OCI-LY7 (cell line): ENCODE measurements at regions not wholly inside any gene's neighbourhood (a gene's known extent, or its start where the extent isn't known, plus 50 kb on each side); places are given as distances from the start of the nearest gene placed in this dataset.
"Not testable (repeated sequence)": the region's sequence is repeated elsewhere in the genome, so short reads cannot be mapped to it uniquely, and the experiment has no call there.

Source experiments
- BruUV-seq: library from RNA; stranded (reverse); fragments of 400-500 nt; replicated peaks from 2 replicates; lab custom pipeline; 2021; lab: Mats Ljungman, UMichigan
- CTCF ChIA-PET: fragments of 300-600 bp; sonication (Branson Sonifier 250); formaldehyde crosslinking; loops from one replicate; lab custom pipeline; 2022; ENCODE audit warnings: antibody characterized with exemption; ENCODE audit not compliant: unreplicated experiment; lab: Charles Lee
- POLR2A ChIA-PET: fragments of 300-600 bp; sonication (Branson Sonifier 250); formaldehyde crosslinking; loops from one replicate; lab custom pipeline; 2022; ENCODE audit warnings: antibody characterized with exemption; lab: Charles Lee
- DNase-seq: peaks from one replicate; pipeline ENCODE4 v3.0.0-alpha.2; 2015; ENCODE audit warnings: low spot score
- H2AFZ ChIP-seq: fragments of 200-600 bp; sonication (generic), shearing (Covaris generic); 2 replicates; pipeline ENCODE4 v1.6.1; 2014; ENCODE audit warnings: mild to moderate bottlenecking, antibody characterized with exemption, low read length, moderate library complexity
- H3K27ac ChIP-seq: fragments of 200-600 bp; sonication (generic); 2 replicates; pipeline ENCODE4 v1.5.1; 2014; ENCODE audit warnings: mixed run types, low read depth, mild to moderate bottlenecking, moderate library complexity, low read length, inconsistent platforms; ENCODE audit not compliant: poor library complexity, severe bottlenecking
- H3K36me3 ChIP-seq: fragments of 200-600 bp; sonication (generic); 2 replicates; pipeline ENCODE4 v1.6.1; 2014; ENCODE audit warnings: mild to moderate bottlenecking, antibody characterized with exemption, low read length, moderate library complexity, mixed read lengths; ENCODE audit not compliant: insufficient read depth
- H3K4me1 ChIP-seq: fragments of 200-600 bp; sonication (generic); 2 replicates; pipeline ENCODE4 v1.5.1; 2014; ENCODE audit warnings: mild to moderate bottlenecking, low read length; ENCODE audit not compliant: insufficient read depth, poor library complexity, severe bottlenecking
- H3K4me2 ChIP-seq: fragments of 200-600 bp; sonication (generic); 2 replicates; pipeline ENCODE4 v1.6.1; 2014; ENCODE audit warnings: mild to moderate bottlenecking, low read length
- H3K4me3 ChIP-seq: fragments of 200-600 bp; sonication (generic); 2 replicates; pipeline ENCODE4 v1.5.1; 2014; ENCODE audit warnings: mild to moderate bottlenecking, low read depth, low read length; ENCODE audit not compliant: poor library complexity, severe bottlenecking
- H3K79me2 ChIP-seq: fragments of 200-600 bp; sonication (generic); 2 replicates; pipeline ENCODE4 v1.6.1; 2016; ENCODE audit warnings: low read depth, mild to moderate bottlenecking, low read length, moderate library complexity, mixed read lengths; ENCODE audit not compliant: insufficient read depth
- H3K9me2 ChIP-seq: fragments of 200-600 bp; sonication (generic); 2 replicates; pipeline ENCODE4 v1.6.1; 2016; ENCODE audit warnings: mild to moderate bottlenecking, low read length, mixed read lengths; ENCODE audit not compliant: insufficient read depth
- H3K9me3 ChIP-seq: fragments of 200-600 bp; sonication (generic); 2 replicates; pipeline ENCODE4 v1.6.1; 2014; ENCODE audit warnings: mild to moderate bottlenecking, mixed run types, low read length, mixed read lengths
- H4K20me1 ChIP-seq: fragments of 200-600 bp; sonication (generic); 2 replicates; pipeline ENCODE4 v1.6.1; 2014; ENCODE audit warnings: mild to moderate bottlenecking, antibody characterized with exemption, low read length, moderate library complexity, mixed read lengths; ENCODE audit not compliant: insufficient read depth
- EZH2phosphoT487 ChIP-seq: fragments of 200-600 bp; sonication (generic); IDR thresholded peaks from 2 replicates; pipeline ENCODE4 v1.6.1; 2018; ENCODE audit warnings: low read depth, borderline replicate concordance, mild to moderate bottlenecking, mixed run types, antibody characterized with exemption, low read length, moderate library complexity, mixed read lengths
- intact Hi-C: fragments of 100-400 bp; cut with micrococcal nuclease; formaldehyde crosslinking; loops from one replicate; pipeline ENCODE4 v1.10.0; 2022; ENCODE audit not compliant: unreplicated experiment
- TF ChIP-seq, protein P1 (sequence below): fragments of 200-600 bp; sonication (generic); conservative IDR thresholded peaks from 2 replicates; pipeline ENCODE4 v1.5.1; 2014; ENCODE audit warnings: mild to moderate bottlenecking, antibody characterized with exemption, low read length, moderate library complexity, mixed read lengths

DNA sequence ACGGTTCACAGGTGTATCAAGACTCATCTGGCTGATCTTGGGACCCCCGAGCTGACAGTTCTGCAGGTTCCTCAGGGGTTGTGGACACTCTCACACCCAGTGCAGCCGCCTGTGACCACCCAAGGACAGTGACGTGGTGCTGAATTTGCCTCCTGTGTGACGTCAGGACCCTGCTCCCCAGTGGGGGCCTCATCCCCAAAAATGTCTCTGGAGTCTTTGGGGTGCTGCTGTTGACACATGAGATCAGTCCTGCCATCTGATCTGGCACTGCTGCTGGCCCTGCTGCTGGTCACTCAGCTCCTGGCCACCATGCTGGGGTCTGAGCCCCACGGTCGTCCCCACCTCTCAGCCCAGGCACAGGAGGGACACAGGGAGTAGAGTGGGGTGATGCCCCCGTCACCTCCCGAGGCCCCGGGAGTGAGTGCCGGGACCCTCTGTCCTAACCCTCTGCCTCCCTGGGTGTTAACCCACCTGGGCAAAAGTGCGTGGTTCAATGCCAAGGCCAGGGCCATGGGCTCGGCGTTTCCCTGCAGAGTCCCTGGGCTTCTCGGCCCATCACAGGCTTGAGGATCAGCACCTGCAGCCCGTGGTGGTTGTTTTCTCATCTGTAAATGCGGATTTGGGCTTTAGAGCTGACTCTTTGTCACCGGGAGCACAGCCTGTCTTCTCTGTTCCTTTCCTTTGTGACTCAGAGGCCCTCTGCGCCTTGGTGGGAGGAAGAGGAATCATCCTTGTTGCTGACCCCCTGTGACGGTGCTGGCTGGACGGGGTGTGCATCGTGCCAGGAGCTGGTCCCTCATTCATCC lies 366.0 kb upstream of the SFSWAP start:
- BruUV-seq, CTCF ChIA-PET: not testable (repeated sequence)

DNA sequence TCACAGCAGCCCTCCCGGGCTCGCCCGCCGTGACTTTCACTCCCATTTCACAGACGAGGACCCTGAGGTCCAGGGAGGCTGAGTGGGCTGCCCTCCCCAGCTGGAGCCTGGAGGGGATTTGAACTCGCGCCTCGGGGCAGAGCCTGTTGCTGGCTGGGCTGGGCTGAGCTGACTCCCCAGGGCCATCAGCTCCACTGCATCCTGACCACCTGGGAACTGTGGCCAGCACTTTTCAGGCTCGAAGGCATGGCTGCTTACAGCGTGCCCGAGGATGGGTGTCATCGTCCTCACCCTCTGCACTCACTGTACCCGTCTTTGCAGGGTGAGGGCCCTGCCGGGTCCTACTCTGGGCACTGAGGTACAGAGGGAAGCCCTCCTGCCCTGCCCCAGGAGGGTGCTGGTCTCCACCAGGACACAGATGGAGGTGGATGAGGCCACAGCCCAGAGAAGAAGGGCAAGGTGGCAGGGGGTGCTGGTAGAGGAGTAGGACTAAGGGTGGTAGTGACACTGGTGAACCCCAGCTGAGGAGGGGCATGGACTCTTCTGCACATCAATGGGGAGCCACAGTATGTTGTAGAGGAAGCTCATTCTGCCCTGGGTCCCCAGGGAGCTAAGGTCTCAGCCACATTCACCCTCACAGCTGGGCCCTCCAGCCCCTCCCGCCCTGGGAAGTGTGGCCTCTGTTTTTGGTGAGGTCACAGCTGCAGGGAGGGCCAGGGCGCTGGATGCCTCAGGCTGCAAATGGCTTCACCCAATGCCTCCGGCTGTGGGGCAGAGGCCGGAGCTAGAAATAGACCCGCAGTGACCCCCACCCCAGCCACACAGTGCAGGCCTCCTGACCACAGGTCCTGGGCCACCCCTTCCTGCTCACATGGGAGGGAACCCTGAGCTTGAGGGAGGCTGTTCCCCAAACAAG lies 365.1 kb upstream of the SFSWAP start:
- CTCF ChIA-PET, result interaction anchor here (0.6 kb wide), 1 partner anchor 1037 kb away, joined by 3 read pairs; no protein-coding TSS in a partner anchor
- BruUV-seq, result no TSS peak
- Histone ChIP-seq H2AFZ (no peak overlapping the region), H3K9me2 (no peaks in the 10 kb centered on the region), H4K20me1 (no peaks in the 10 kb centered on the region), H3K4me3 (no peak overlapping the region), H3K4me2 (no peak overlapping the region), H3K36me3 (no peaks in the 10 kb centered on the region), H3K4me1 (no peaks in the 10 kb centered on the region), H3K27ac (no peak overlapping the region), H3K79me2 (no peaks in the 10 kb centered on the region), H3K9me3 (no peaks in the 10 kb centered on the region)
- TF ChIP-seq, protein P1, sequence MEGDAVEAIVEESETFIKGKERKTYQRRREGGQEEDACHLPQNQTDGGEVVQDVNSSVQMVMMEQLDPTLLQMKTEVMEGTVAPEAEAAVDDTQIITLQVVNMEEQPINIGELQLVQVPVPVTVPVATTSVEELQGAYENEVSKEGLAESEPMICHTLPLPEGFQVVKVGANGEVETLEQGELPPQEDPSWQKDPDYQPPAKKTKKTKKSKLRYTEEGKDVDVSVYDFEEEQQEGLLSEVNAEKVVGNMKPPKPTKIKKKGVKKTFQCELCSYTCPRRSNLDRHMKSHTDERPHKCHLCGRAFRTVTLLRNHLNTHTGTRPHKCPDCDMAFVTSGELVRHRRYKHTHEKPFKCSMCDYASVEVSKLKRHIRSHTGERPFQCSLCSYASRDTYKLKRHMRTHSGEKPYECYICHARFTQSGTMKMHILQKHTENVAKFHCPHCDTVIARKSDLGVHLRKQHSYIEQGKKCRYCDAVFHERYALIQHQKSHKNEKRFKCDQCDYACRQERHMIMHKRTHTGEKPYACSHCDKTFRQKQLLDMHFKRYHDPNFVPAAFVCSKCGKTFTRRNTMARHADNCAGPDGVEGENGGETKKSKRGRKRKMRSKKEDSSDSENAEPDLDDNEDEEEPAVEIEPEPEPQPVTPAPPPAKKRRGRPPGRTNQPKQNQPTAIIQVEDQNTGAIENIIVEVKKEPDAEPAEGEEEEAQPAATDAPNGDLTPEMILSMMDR, result no peak
- no peak for TF ChIP-seq EZH2phosphoT487
- intact Hi-C loops, result no loop called here
- POLR2A ChIA-PET, result no interaction called here
- no peak for DNase-seq

More for the DNA sequence above, 366.0 kb upstream of the SFSWAP start:
- H3K9me2 ChIP-seq, intact Hi-C loops, H3K4me2 ChIP-seq, H4K20me1 ChIP-seq, POLR2A ChIA-PET, H3K9me3 ChIP-seq, H2AFZ ChIP-seq, H3K79me2 ChIP-seq, DNase-seq, H3K4me3 ChIP-seq, H3K27ac ChIP-seq, H3K36me3 ChIP-seq, H3K4me1 ChIP-seq: not testable (repeated sequence)

DNA sequence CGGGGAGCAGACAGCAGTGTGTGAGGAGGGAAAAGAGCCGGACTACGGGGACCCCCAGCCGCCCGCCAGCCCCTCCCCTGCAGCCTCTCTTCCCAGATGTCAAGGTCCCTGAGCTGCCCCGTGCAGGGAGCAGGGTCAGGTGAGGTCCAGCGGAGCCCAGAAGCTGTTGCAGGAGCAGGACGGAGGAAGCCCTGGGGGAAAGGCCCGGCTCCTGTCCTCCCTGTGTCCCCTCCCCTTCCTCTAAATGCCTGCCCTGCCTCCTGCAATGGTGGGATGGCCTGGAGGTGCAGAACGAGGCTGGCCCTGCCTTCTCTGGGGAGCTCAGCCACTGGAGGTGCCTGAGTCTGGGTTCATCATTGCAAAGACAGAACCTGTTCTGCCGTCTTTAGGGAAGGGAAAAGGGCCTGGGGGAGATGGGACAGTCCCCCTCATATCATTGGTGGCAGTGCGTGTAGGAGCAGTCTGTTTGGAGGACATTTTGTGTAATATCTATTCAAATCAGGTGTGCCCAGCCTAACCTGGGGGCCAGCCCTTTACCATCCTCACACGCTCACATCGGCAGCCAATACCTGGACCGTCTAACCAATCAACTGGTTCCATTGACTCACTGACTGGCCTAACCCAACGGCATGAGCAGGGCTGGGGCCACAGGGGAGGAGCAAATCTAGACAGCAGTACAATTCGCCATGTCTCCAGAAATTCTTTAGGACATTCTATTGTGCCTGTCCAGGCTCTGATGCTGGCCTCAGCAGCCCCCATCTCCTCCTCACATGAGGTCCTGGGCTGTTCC lies 364.1 kb upstream of the SFSWAP start:
- no TSS peak for BruUV-seq
- POLR2A ChIA-PET, result no interaction called here
- Histone ChIP-seq H4K20me1 (no peaks in the 10 kb centered on the region), H2AFZ (no peak overlapping the region), H3K9me2 (no peaks in the 10 kb centered on the region), H3K9me3 (peaks cover 4% of the 10 kb centered on the region; the same call in 1 of the 2 replicates), H3K4me1 (no peaks in the 10 kb centered on the region), H3K79me2 (no peaks in the 10 kb centered on the region), H3K36me3 (no peaks in the 10 kb centered on the region), H3K4me2 (no peak overlapping the region), H3K27ac (no peak overlapping the region), H3K4me3 (no peak overlapping the region)
- intact Hi-C loops, result no loop called here
- CTCF ChIA-PET, result no interaction called here
- no peak for DNase-seq
- TF ChIP-seq, protein P1, result no peak
- TF ChIP-seq EZH2phosphoT487, result no peak
